ENCODE measurements at regions not wholly inside any gene's neighbourhood (a gene's known extent, or its start where the extent isn't known, plus 50 kb on each side); places are given as distances from the start of the nearest gene placed in this dataset.

DNA sequence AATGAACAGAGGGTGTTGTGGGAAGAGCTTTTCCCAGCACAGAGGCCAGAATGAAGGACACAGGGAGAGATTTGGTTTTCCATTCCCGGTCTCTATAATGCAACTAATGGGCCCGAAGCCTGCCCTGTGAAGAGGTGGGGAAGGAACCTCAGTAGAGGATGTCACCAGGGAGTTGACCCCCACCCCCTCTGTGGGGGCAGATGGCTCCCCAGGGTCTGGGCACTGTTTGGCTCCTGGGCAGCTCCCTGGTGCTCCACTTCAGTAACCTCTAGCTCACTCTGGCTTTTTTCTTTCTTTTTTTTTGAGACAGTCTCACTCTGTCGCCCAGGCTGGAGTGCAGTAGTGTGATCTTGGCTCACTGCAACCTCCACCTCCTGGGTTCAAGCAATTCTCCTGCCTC, 109.1 kb upstream of the DLG1 start:
- TF ChIP-seq POLR2A (IDR thresholded peaks at IDR 0.05): no peak
- TF ChIP-seq, protein P1, sequence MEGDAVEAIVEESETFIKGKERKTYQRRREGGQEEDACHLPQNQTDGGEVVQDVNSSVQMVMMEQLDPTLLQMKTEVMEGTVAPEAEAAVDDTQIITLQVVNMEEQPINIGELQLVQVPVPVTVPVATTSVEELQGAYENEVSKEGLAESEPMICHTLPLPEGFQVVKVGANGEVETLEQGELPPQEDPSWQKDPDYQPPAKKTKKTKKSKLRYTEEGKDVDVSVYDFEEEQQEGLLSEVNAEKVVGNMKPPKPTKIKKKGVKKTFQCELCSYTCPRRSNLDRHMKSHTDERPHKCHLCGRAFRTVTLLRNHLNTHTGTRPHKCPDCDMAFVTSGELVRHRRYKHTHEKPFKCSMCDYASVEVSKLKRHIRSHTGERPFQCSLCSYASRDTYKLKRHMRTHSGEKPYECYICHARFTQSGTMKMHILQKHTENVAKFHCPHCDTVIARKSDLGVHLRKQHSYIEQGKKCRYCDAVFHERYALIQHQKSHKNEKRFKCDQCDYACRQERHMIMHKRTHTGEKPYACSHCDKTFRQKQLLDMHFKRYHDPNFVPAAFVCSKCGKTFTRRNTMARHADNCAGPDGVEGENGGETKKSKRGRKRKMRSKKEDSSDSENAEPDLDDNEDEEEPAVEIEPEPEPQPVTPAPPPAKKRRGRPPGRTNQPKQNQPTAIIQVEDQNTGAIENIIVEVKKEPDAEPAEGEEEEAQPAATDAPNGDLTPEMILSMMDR (IDR thresholded peaks at IDR 0.05): no peak
